HEK293 (cell line): ENCODE measurements at regions not wholly inside any gene's neighbourhood (a gene's known extent, or its start where the extent isn't known, plus 50 kb on each side); places are given as distances from the start of the nearest gene placed in this dataset.
"Not testable (repeated sequence)": the region's sequence is repeated elsewhere in the genome, so short reads cannot be mapped to it uniquely, and the experiment has no call there.

ENCODE experiments used
- CTCF ChIA-PET: fragments of 350-600 bp; formaldehyde crosslinking; extraction: SDS; loops from one replicate; lab custom pipeline; 2021; ENCODE audit warnings: antibody characterized with exemption; lab: Yijun Ruan, JAX
- POLR2A ChIA-PET: fragments of 300-600 bp; formaldehyde crosslinking; extraction: SDS; loops from one replicate; lab custom pipeline; 2020; ENCODE audit warnings: antibody characterized with exemption, inconsistent platforms; lab: Yijun Ruan, JAX
- H3K27ac ChIP-seq: fragments of 200-500 bp; sonication (Bioruptor generic); 2 replicates; pipeline ENCODE4 v1.5.1; 2014; ENCODE audit warnings: low read depth, low read length, control low read depth, inconsistent platforms; ENCODE audit errors: extremely low read depth
- H3K36me3 ChIP-seq, 2 experiments: fragments of 200-500 bp in 1 of 2; sonication (Bioruptor generic) in 1 of 2; 1 replicate in 1 of 2; 2 replicates in 1 of 2; pipeline ENCODE4 v1.5.1; 2014 to 2017; ENCODE audit warnings: inconsistent platforms in 2 of 2, low read length in 2 of 2; ENCODE audit not compliant: control insufficient read depth in 2 of 2, insufficient read depth in 1 of 2
- H3K4me1 ChIP-seq: fragments of 200-500 bp; sonication (Bioruptor generic); 2 replicates; pipeline ENCODE4 v1.5.1; 2014; ENCODE audit warnings: mild to moderate bottlenecking, low read length, inconsistent platforms; ENCODE audit not compliant: control insufficient read depth, insufficient read depth
- H3K4me3 ChIP-seq: 2 replicates; pipeline ENCODE4 v1.5.1; 2011; ENCODE audit warnings: low read depth, mild to moderate bottlenecking, control low read depth, low read length, moderate library complexity
- H3K9me3 ChIP-seq: fragments of 200-500 bp; sonication (Bioruptor generic); 2 replicates; pipeline ENCODE4 v1.5.1; 2014; ENCODE audit warnings: low read depth, low read length, inconsistent platforms; ENCODE audit not compliant: control insufficient read depth, insufficient read depth
- GLI4 ChIP-seq: fragments of 450-650 bp; formaldehyde crosslinking; IDR thresholded peaks from 2 replicates; pipeline ENCODE4 v1.5.1; 2016; ENCODE audit warnings: missing biosample characterization, missing genetic modification characterization
- HOXD13 ChIP-seq: sonication (generic); formaldehyde crosslinking; IDR thresholded peaks from 2 replicates; pipeline ENCODE4 v1.8.0; 2022; ENCODE audit warnings: missing genetic modification reagents, borderline replicate concordance
- IKZF3 ChIP-seq: fragments of 450-650 bp; IDR thresholded peaks from 2 replicates; pipeline ENCODE4 v1.5.0; 2018; ENCODE audit warnings: missing biosample characterization, mild to moderate bottlenecking, missing genetic modification characterization, moderate library complexity
- KLF1 ChIP-seq: fragments of 450-650 bp; formaldehyde crosslinking; IDR thresholded peaks from 2 replicates; pipeline ENCODE4 v1.5.1; 2016; ENCODE audit warnings: missing biosample characterization, missing genetic modification characterization
- KLF16 ChIP-seq: fragments of 450-650 bp; formaldehyde crosslinking; IDR thresholded peaks from 2 replicates; pipeline ENCODE4 v1.5.1; 2017; ENCODE audit warnings: missing biosample characterization, missing genetic modification characterization
- MZF1 ChIP-seq: fragments of 450-650 bp; formaldehyde crosslinking; IDR thresholded peaks from 2 replicates; pipeline ENCODE4 v1.5.1; 2017; ENCODE audit warnings: missing biosample characterization, missing genetic modification characterization, borderline replicate concordance
- PRDM6 ChIP-seq: fragments of 450-650 bp; formaldehyde crosslinking; IDR thresholded peaks from 2 replicates; pipeline ENCODE4 v1.5.1; 2017; ENCODE audit warnings: missing biosample characterization, missing genetic modification characterization
- SETDB1 ChIP-seq: IDR thresholded peaks from one replicate; pipeline ENCODE4 v1.6.1; 2017; ENCODE audit warnings: mild to moderate bottlenecking, low read length, moderate library complexity, mixed read lengths; ENCODE audit not compliant: insufficient read length
- SP3 ChIP-seq: fragments of 450-650 bp; formaldehyde crosslinking; IDR thresholded peaks from 2 replicates; pipeline ENCODE4 v1.5.1; 2016; ENCODE audit warnings: missing biosample characterization, missing genetic modification characterization
- ZBTB17 ChIP-seq: fragments of 450-650 bp; formaldehyde crosslinking; IDR thresholded peaks from 2 replicates; pipeline ENCODE4 v1.5.1; 2016; ENCODE audit warnings: missing biosample characterization, missing genetic modification characterization
- ZBTB6 ChIP-seq: fragments of 450-650 bp; formaldehyde crosslinking; IDR thresholded peaks from 2 replicates; pipeline ENCODE4 v1.5.1; 2017; ENCODE audit warnings: missing biosample characterization, missing genetic modification characterization
- ZFP37 ChIP-seq: fragments of 450-650 bp; formaldehyde crosslinking; IDR thresholded peaks from 2 replicates; pipeline ENCODE4 v1.5.1; 2016; ENCODE audit warnings: missing biosample characterization, missing genetic modification characterization
- ZFP41 ChIP-seq: fragments of 450-650 bp; formaldehyde crosslinking; IDR thresholded peaks from 2 replicates; pipeline ENCODE4 v1.5.1; 2016; ENCODE audit warnings: missing biosample characterization, missing genetic modification characterization, borderline replicate concordance
- ZIC2 ChIP-seq: fragments of 450-650 bp; formaldehyde crosslinking; IDR thresholded peaks from 2 replicates; pipeline ENCODE4 v1.5.1; 2016; ENCODE audit warnings: missing biosample characterization, missing genetic modification characterization
- ZNF132 ChIP-seq: fragments of 450-650 bp; formaldehyde crosslinking; IDR thresholded peaks from 2 replicates; pipeline ENCODE4 v1.5.1; 2017; ENCODE audit warnings: missing biosample characterization, missing genetic modification characterization, borderline replicate concordance
- ZNF146 ChIP-seq: fragments of 450-650 bp; formaldehyde crosslinking; IDR thresholded peaks from 2 replicates; pipeline ENCODE4 v1.5.1; 2016; ENCODE audit warnings: missing biosample characterization, missing genetic modification characterization
- ZNF169 ChIP-seq: fragments of 450-650 bp; formaldehyde crosslinking; IDR thresholded peaks from 2 replicates; pipeline ENCODE4 v1.5.1; 2016; ENCODE audit warnings: missing biosample characterization, missing genetic modification characterization
- ZNF202 ChIP-seq: fragments of 450-650 bp; formaldehyde crosslinking; IDR thresholded peaks from 2 replicates; pipeline ENCODE4 v1.5.1; 2016; ENCODE audit warnings: missing biosample characterization, missing genetic modification characterization, borderline replicate concordance
- ZNF221 ChIP-seq: fragments of 450-650 bp; formaldehyde crosslinking; IDR thresholded peaks from 2 replicates; pipeline ENCODE4 v1.5.1; 2017; ENCODE audit warnings: missing biosample characterization, missing genetic modification characterization, borderline replicate concordance
- ZNF341 ChIP-seq: fragments of 450-650 bp; formaldehyde crosslinking; IDR thresholded peaks from 2 replicates; pipeline ENCODE4; 2016; ENCODE audit warnings: low read depth, missing biosample characterization, missing genetic modification characterization
- ZNF354C ChIP-seq: fragments of 450-650 bp; formaldehyde crosslinking; IDR thresholded peaks from 2 replicates; pipeline ENCODE4 v1.5.1; 2016; ENCODE audit warnings: missing biosample characterization, missing genetic modification characterization, low read depth, borderline replicate concordance
- ZNF394 ChIP-seq: fragments of 450-650 bp; formaldehyde crosslinking; IDR thresholded peaks from 2 replicates; pipeline ENCODE4 v1.5.1; 2016; ENCODE audit warnings: missing biosample characterization, missing genetic modification characterization, mild to moderate bottlenecking, moderate library complexity, borderline replicate concordance
- ZNF530 ChIP-seq: fragments of 450-650 bp; formaldehyde crosslinking; IDR thresholded peaks from 2 replicates; pipeline ENCODE4 v1.5.1; 2016; ENCODE audit warnings: low read depth, missing biosample characterization, missing genetic modification characterization
- ZNF560 ChIP-seq: fragments of 450-650 bp; formaldehyde crosslinking; IDR thresholded peaks from 2 replicates; pipeline ENCODE4 v1.5.1; 2017; ENCODE audit warnings: missing biosample characterization, missing genetic modification characterization, borderline replicate concordance
- ZNF580 ChIP-seq: fragments of 450-650 bp; formaldehyde crosslinking; IDR thresholded peaks from 2 replicates; pipeline ENCODE4 v1.5.1; 2016; ENCODE audit warnings: missing biosample characterization, missing genetic modification characterization
- ZNF639 ChIP-seq: fragments of 450-650 bp; formaldehyde crosslinking; IDR thresholded peaks from 2 replicates; pipeline ENCODE4 v1.5.1; 2016; ENCODE audit warnings: missing biosample characterization, missing genetic modification characterization

- no peak for TF ChIP-seq ZNF639 (tag by site-specific recombination)
- no peak for TF ChIP-seq ZIC2
- no peak for TF ChIP-seq ZNF146 (tag by site-specific recombination)
These were observed 150.7 kb upstream of the RAB6C start (continued) for GRCh38 chr2:129828792-129829191.

- TF ChIP-seq PRDM6 (no peak), ZNF169 (no peak), GLI4 (tag by site-specific recombination) (no peak), SETDB1 (no peak)
- ChIA-PET CTCF (no interaction called here), POLR2A (no interaction called here)
- no peaks in the 10 kb centered on the region for H3K36me3 ChIP-seq
- H3K4me1 ChIP-seq = no peaks in the 10 kb centered on the region
- H3K4me3 ChIP-seq = no peak overlapping the region
- H3K9me3 ChIP-seq = no peaks in the 10 kb centered on the region
- H3K27ac ChIP-seq = no peak overlapping the region
These were observed 149.9 kb upstream of the RAB6C start for GRCh38 chr2:129829588-129829987.

GRCh38 chr2:129831018-129831417, 148.4 kb upstream of the RAB6C start:
- no peaks in the 10 kb centered on the region for H3K4me1 ChIP-seq
- no peaks in the 10 kb centered on the region for H3K9me3 ChIP-seq
- TF ChIP-seq HOXD13 = no peak
- TF ChIP-seq ZFP41 (tag by site-specific recombination) = no peak
- no peak for TF ChIP-seq ZBTB17
- no peak for TF ChIP-seq ZNF530 (tag by site-specific recombination)
- no peak for TF ChIP-seq ZBTB6
- TF ChIP-seq ZNF146 (tag by site-specific recombination) = no peak
- TF ChIP-seq ZNF394 = no peak
- TF ChIP-seq ZNF341 (tag by site-specific recombination) = no peak
- no peak for TF ChIP-seq IKZF3 (tag by site-specific recombination)
- TF ChIP-seq SP3 (tag by site-specific recombination) = no peak
- TF ChIP-seq ZNF560 (tag by site-specific recombination) = no peak
- no peak for TF ChIP-seq KLF1 (tag by site-specific recombination)
- no peak for TF ChIP-seq ZNF202
- TF ChIP-seq MZF1 (tag by site-specific recombination) = no peak
- TF ChIP-seq ZNF132 (tag by site-specific recombination) = no peak
- no peak for TF ChIP-seq KLF16 (tag by site-specific recombination)
- no peak for TF ChIP-seq ZFP37 (tag by site-specific recombination)
- TF ChIP-seq ZNF354C (tag by site-specific recombination) = no peak
- no peak for TF ChIP-seq ZNF221
- no peak for TF ChIP-seq ZNF580 (tag by site-specific recombination)
- H3K36me3 ChIP-seq = no peaks in the 10 kb centered on the region
- H3K27ac ChIP-seq = no peak overlapping the region
- no peak overlapping the region for H3K4me3 ChIP-seq
- CTCF ChIA-PET = interaction anchor here (0.7 kb wide), 1 partner anchor 10 kb away, joined by 3 read pairs; no protein-coding TSS in a partner anchor
- POLR2A ChIA-PET = no interaction called here

- H3K9me3 ChIP-seq, H3K27ac ChIP-seq, POLR2A ChIA-PET, H3K36me3 ChIP-seq, H3K4me1 ChIP-seq, H3K4me3 ChIP-seq, CTCF ChIA-PET: not testable (repeated sequence)
These were observed 146.0 kb upstream of the RAB6C start for GRCh38 chr2:129833465-129833864.
